GM18909 (cell line): ENCODE measurements at regions not wholly inside any gene's neighbourhood (a gene's known extent, or its start where the extent isn't known, plus 50 kb on each side); places are given as distances from the start of the nearest gene placed in this dataset.
A peak's percentile ranks its signal among the peaks of the same experiment; 100 is the strongest.

Experiments used
- ATAC-seq: cut with Tn5 transposase; IDR thresholded peaks from one replicate; pipeline ENCODE4 v1.9.1; 2021; ENCODE audit warnings: mild to moderate bottlenecking; ENCODE audit not compliant: unreplicated experiment, poor library complexity

DNA sequence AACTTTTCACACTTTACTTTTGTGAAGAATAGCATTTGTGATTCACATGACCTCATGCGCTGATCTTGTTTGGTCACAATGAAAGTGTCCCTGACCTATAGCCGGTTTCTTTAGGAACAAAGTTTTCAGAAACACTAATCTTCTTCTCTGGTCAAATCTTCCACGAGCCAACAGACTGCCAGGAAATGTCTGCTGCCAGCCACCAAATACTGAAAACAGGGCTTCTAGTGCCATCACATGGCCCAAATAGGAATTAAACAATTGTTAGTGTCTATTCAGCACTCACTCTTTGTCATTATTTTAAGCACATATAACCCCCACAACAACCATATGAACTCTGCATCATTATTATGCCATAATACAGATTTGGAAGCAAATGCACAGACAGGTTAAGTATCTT, 286.5 kb upstream of the SYT4 start:
- peak; percentile 69 for ATAC-seq

DNA sequence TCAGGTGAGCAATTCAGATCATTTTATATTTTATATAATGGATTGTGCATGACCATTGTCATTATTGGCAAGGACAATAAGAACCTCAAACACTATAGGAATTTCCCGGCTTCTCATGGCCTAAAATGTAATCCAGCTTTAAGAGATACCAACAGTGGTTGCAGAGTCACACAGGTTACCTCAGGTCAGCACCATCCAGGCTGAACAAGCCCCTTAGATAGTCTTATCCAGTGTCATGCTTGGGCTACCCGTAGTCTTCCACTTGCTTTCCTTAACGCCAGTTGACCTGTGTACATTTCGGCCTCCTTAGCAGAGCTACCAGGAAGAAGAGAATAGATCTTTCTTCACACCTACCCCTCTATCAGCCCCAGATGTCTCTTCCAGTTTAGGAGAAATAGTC, 293.3 kb upstream of the SYT4 start:
- no peak for ATAC-seq

- peak; percentile 72 for ATAC-seq
Measured at GRCh38 chr18:43571078-43571689, 293.9 kb upstream of the SYT4 start.

- peak; percentile 57 for ATAC-seq
Measured at GRCh38 chr18:43572163-43572562, 294.9 kb upstream of the SYT4 start.

DNA sequence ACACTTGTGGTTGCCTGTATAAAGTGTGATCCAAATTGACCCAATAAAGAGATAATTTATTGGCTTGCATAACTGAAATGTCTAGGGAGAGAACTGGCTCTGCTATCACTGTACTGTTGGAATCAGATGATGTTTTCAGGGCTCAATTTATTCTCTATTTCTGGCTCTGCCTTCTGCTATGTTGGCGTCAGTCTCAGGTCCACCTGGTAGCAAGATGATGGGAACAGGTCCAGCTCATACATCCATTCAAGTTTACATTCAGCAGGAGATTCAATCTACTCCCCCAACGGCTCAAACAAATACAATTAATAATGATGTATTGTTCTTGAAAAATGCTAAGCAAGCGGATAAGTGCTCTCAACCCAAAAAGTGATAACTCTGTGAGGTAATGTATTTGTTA, 297.7 kb upstream of the SYT4 start:
- ATAC-seq, result no peak

DNA sequence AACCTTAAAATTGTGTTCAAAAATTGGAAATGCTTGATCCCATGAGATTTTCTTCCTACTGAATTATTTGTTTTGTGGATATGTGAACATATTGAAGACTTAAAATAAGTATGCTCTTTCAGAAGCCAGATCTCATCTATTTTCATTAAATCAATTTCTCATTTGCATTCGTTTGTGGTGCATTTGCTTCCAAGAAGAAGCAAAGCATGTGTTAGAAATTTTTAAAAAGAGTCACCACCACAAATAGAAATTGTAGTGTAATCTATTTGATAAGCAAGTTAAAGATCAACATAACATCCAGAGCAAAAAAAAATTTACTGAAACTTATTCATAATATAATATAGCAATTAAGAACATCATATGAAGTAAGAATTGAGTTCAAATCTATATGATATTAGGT, 300.9 kb upstream of the SYT4 start:
- no peak for ATAC-seq

- ATAC-seq, result no peak
Measured at GRCh38 chr18:43578706-43579105, 301.4 kb upstream of the SYT4 start.

- no peak for ATAC-seq
Measured at GRCh38 chr18:43581936-43582519, 304.7 kb upstream of the SYT4 start.

DNA sequence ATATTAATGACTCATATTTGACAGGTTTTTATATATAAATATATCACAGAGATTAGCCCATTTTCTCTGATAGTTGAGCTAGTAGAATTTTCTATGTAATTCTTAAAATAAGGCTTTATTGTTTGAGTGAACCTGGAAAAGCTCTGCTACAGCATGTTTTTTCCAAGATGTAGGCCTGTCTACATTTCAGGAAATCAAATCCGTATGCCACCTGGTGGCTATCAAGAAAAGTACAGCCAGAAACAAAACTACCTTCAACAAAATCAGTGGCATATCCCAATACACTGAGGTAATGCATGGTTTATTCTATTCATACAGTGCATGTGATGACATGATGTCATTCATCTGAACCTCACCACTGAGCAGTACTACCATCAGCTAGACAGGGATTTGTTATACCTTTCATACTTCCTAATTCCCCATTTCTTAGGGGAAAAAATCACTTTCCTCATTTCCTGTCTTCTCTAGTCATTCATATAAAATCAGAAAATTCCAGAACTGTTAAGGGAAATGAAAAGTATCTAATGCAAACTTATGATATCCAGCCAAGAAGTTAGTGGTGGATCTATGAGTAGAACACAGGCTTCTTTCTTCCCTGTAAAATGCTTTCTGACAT, 310.4 kb upstream of the SYT4 start:
- peak; percentile 80 for ATAC-seq

- ATAC-seq, result no peak
Measured at GRCh38 chr18:43588838-43589237, 311.5 kb upstream of the SYT4 start.

GRCh38 chr18:43589611-43590151, 312.4 kb upstream of the SYT4 start:
- ATAC-seq, result no peak

DNA sequence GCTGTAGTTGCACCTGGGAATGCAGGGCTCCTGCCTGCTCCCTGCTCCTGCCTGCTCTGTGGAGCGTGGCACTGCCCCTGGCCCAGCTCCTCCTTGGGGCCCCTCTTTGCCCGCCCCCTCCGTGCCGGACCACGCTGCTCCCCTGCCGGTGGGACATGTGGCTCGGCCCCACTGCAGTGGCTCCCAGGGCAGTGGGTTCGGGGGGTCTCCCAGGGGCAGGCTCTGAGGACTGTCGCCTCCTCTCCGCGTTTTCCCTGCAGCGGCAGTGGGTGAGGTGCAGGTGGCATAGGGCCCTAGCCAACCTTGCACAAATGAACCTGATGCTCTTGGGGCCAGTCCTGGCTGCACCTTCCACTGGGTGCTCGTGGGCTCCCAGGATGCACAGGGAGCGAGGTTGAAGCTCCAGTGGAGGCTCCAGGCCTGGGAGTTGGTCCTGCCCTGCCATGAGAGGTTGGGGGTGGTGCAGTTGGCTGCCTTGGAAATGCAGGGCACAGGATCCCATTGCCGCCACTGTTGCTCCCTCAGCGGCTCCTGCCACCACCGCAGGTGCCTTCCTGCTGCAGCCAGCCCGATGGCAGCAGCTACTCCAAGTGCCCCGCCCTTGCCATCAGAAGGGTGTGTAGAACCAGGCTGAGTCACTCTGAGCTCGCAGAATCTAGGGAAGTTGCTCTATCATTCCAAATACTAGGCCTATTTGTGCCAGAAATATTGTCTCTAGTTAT, 313.1 kb upstream of the SYT4 start:
- ATAC-seq, result no peak

- no peak for ATAC-seq
Measured at GRCh38 chr18:43592269-43592668, 315.0 kb upstream of the SYT4 start.

GRCh38 chr18:43596105-43596712, 318.9 kb upstream of the SYT4 start:
- ATAC-seq, result peak; percentile 80

DNA sequence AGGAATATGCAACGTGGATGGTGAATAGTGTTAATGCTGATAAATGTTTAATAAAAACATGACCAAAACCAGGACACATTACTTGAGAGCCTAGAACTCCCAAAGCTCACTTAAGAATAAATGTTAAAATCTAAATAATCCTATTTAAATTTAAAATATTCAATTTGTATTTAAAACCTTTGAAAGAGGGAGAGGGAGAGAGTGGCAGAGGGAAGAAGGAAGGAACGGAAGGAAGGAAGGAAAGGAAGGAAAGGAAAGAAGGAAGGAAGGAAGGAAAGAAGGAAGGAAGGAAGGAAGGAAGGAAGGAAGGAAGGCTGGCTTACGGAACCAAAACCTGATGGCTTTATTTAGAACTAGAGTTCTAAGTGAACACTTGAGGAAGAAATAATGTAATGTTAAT, 324.1 kb upstream of the SYT4 start:
- no peak for ATAC-seq

GRCh38 chr18:43605224-43605623, 327.9 kb upstream of the SYT4 start:
- no peak for ATAC-seq

GRCh38 chr18:43606795-43607194, 329.5 kb upstream of the SYT4 start:
- ATAC-seq, result no peak

DNA sequence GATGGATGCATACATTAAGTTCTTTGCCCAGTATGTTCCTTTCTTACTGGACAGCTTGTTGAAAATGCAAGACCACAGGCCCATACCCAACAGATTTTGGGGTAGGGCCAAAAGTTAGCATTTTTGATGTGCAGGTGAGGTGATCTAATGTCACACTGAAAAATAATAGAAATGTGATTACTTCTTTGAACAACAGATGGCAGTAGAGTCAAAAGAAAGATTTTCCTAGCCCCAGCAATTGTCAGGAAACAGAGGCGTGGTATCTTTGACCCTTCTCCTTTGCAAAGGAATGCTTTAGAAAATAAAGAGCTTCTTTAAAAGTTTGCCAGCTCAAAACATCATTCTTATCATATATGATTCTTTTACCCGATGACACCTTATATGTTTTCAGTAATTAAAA, 343.6 kb upstream of the SYT4 start:
- peak; percentile 67 for ATAC-seq

DNA sequence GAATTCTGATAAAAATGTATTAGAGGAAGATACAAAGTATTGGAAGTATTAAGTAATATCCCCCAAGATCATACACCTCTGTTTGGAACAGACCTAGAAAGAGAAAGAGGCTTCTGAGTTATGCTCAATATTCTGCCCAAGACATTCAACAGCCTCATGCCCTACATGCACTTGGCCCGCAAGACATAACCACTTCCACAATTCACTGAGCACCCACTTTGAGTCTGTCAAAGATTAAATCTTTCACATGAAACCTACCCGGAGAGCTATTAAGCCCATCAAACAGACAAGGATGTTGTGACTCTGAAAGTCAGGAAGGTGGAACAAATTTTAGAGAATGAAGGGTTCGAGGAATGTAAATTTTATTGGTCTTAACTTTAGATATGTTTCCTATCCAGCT, 344.7 kb upstream of the SYT4 start:
- ATAC-seq, result no peak

DNA sequence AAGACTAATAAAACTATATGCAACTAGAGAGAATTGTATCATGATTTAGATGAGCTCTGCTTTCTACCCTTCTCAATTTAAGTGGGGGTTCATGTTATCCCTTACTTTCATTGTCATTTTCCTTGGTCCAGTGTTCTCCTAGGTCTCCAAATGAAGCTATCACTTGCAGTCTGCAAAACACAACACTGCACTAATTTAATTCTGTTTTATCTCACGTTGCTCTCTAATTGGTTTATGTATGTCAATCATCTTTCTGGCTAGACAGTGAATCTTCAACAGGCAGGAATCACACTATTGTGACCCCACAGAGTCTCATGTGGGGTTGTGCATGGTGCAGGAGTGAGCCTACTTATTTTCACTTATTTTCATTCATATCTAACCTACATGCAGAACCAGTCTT, 348.3 kb upstream of the SYT4 start:
- ATAC-seq, result no peak
